Left ventricle myocardium inferior (tissue), 1 donor: ENCODE measurements at regions not wholly inside any gene's neighbourhood (a gene's known extent, or its start where the extent isn't known, plus 50 kb on each side); places are given as distances from the start of the nearest gene placed in this dataset.

Experiments
- DNase-seq: peaks from one replicate; pipeline ENCODE4 v3.0.0-alpha.2; 2020
- H3K27ac ChIP-seq: fragments of 200-600 bp; replicated peaks from 2 replicates; pipeline ENCODE4 v1.8.0; 2021
- H3K27me3 ChIP-seq: fragments of 200-600 bp; 2 replicates; pipeline ENCODE4 v1.8.0; 2021; ENCODE audit warnings: low read depth
- H3K36me3 ChIP-seq: fragments of 200-600 bp; 2 replicates; pipeline ENCODE4 v1.8.0; 2021
- H3K4me1 ChIP-seq: fragments of 200-600 bp; 2 replicates; pipeline ENCODE4 v1.8.0; 2021
- H3K4me3 ChIP-seq: fragments of 200-600 bp; 2 replicates; pipeline ENCODE4 v1.8.0; 2021; ENCODE audit warnings: mild to moderate bottlenecking, moderate library complexity
- H3K9me3 ChIP-seq: fragments of 200-600 bp; replicated peaks from 2 replicates; pipeline ENCODE4 v1.8.0; 2021
- intact Hi-C: fragments of 100-400 bp; cut with micrococcal nuclease; formaldehyde crosslinking; loops from one replicate; pipeline ENCODE4 v1.11.0; 2022
- TF ChIP-seq, protein P1 (sequence below): fragments of 200-600 bp; IDR thresholded peaks from 2 replicates; pipeline ENCODE4 v1.8.0; 2021; ENCODE audit warnings: antibody characterized with exemption, mild to moderate bottlenecking, borderline replicate concordance
- donor health status: DM: no; HTN: yes; CAD: no; lungs with severe emphysema.

DNA sequence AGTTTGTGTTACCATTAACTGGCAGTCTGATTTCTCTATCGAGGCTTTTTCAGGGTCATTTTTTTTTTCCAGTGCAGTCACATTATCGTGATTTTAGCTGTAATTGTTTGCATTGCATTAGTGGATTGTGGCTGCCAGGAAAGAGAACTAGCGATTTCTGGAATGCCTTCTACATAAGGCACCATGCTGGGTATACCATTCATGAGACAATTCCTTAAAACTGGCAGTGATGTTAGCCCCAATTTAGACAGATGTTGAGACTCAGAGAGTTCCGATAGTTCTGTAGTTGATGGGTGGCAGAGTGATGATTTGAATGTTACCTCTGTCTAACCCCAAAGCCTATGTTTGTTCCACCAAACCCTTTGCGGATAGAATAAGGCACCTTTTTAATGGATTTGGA is 175.4 kb upstream of the TENM3 start:
- Histone ChIP-seq H3K27ac (no peak overlapping the region), H3K27me3 (peaks cover 34% of the 10 kb centered on the region), H3K9me3 (peaks cover 12% of the 10 kb centered on the region), H3K36me3 (no peaks in the 10 kb centered on the region), H3K4me1 (no peaks in the 10 kb centered on the region), H3K4me3 (no peak overlapping the region)
- TF ChIP-seq, protein P1, sequence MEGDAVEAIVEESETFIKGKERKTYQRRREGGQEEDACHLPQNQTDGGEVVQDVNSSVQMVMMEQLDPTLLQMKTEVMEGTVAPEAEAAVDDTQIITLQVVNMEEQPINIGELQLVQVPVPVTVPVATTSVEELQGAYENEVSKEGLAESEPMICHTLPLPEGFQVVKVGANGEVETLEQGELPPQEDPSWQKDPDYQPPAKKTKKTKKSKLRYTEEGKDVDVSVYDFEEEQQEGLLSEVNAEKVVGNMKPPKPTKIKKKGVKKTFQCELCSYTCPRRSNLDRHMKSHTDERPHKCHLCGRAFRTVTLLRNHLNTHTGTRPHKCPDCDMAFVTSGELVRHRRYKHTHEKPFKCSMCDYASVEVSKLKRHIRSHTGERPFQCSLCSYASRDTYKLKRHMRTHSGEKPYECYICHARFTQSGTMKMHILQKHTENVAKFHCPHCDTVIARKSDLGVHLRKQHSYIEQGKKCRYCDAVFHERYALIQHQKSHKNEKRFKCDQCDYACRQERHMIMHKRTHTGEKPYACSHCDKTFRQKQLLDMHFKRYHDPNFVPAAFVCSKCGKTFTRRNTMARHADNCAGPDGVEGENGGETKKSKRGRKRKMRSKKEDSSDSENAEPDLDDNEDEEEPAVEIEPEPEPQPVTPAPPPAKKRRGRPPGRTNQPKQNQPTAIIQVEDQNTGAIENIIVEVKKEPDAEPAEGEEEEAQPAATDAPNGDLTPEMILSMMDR = no peak
- intact Hi-C loops = no loop called here
- no peak for DNase-seq

DNA sequence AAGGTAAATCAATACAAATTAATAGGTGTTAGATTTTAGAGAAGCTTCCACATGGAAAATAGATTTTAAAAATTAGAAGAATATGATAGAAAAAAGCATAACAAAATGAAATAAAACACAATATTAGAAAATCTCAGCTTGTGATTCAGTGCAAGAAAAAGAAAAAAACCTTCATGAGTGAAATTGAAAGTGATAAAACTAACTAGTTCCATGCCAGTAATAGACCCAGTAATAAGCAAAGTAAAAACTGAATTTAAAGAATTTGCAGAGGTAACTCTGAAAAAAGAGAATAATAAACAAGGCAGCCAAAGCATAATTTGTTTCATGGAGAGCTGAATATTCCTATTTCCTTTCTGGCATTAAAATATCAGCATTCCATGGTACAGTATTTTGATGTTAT is 174.3 kb upstream of the TENM3 start:
- peaks cover 21% of the 10 kb centered on the region for H3K9me3 ChIP-seq
- TF ChIP-seq, protein P1 = no peak
- H3K4me3 ChIP-seq = no peak overlapping the region
- no peaks in the 10 kb centered on the region for H3K4me1 ChIP-seq
- intact Hi-C loops = no loop called here
- no peaks in the 10 kb centered on the region for H3K36me3 ChIP-seq
- H3K27me3 ChIP-seq = peaks cover 34% of the 10 kb centered on the region
- DNase-seq = no peak
- H3K27ac ChIP-seq = no peak overlapping the region

DNA sequence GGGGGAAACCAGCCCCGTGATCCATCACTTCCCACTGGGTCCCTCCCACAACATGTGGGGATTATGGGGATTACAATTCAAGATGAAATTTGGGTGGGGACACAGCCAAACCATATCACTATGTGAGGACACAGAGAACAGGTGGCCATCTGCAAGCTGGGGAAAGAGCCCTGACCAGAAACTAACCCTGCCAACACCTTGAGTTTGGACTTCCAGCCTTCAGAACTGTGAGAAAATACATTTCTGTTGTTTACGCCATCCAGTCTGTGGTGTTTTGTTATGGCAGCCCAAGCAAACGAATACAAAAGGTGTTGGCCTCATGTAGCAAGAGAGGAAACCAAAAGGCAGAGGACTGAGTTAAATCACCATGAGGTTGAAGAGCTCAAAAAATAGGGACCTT is 169.9 kb upstream of the TENM3 start:
- H3K36me3 ChIP-seq = no peaks in the 10 kb centered on the region
- no peak for DNase-seq
- H3K4me1 ChIP-seq = no peaks in the 10 kb centered on the region
- TF ChIP-seq, protein P1 = no peak
- no peak overlapping the region for H3K27ac ChIP-seq
- H3K27me3 ChIP-seq = peaks cover 9% of the 10 kb centered on the region
- H3K4me3 ChIP-seq = no peak overlapping the region
- intact Hi-C loops = no loop called here
- peaks cover 21% of the 10 kb centered on the region for H3K9me3 ChIP-seq

DNA sequence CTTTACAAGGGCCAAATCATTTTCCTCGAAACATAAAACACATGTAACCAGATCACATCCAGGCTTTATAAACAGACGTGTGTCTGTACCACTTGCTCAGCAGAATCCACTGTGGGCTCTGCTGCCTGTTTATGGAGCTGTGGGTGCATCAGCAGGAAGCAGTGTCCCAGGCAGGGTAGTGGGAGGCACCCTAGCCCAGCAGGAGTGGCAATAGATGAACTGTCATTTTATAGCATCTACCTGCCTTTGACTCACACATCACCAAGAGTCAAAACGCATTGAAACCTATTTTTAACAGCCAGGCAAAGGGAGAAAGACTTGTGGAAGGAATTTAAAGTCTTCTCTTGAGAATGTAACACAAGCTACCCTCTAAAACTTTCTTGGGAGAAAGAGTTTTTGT is 169.1 kb upstream of the TENM3 start:
- intact Hi-C loops = no loop called here
- Histone ChIP-seq H3K4me3 (no peak overlapping the region), H3K27me3 (peaks cover 9% of the 10 kb centered on the region), H3K4me1 (no peaks in the 10 kb centered on the region), H3K27ac (no peak overlapping the region), H3K36me3 (no peaks in the 10 kb centered on the region), H3K9me3 (peaks cover 21% of the 10 kb centered on the region)
- TF ChIP-seq, protein P1 = no peak
- no peak for DNase-seq

DNA sequence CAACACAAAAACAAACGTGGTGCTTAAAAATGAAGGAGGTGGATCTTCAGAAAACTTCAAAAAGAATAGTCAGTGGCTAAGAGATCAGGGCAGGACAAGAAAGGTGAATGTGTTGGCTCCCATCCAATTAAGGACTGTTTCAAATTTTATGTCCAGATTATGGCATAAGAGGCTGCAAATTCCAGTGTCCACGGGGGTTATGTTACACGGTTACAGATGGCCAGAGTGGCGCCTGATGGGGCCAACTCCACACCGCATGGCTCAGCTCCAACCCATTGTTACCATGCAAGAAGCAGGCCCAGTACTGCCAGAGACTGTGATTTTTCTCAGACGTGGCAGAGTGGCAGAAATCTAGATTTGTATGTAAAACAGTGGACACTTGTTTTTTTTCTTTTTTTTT is 168.4 kb upstream of the TENM3 start:
- TF ChIP-seq, protein P1 = no peak
- Histone ChIP-seq H3K27me3 (peaks cover 9% of the 10 kb centered on the region), H3K4me1 (no peaks in the 10 kb centered on the region), H3K36me3 (no peaks in the 10 kb centered on the region), H3K27ac (no peak overlapping the region), H3K4me3 (no peak overlapping the region), H3K9me3 (peaks cover 21% of the 10 kb centered on the region)
- intact Hi-C loops = no loop called here
- no peak for DNase-seq

DNA sequence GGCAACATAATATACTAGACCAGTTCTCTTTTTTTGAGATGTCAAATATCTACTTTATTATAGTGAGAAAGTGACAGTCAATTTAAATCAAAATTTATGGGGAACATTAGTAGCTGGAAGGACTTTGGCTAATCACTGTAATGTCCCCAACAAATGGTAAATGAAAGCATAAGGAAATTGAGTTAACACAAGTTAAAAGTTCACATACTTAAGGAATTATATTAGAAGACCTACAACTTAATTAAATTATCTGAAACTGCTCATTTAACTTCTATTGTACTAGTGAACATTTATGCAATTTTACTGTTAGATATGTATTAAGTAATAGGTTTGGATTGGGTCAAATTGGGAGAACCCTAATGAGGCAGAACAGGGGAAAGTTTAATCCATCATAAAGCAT is 160.3 kb upstream of the TENM3 start:
- peaks cover 5% of the 10 kb centered on the region for H3K27me3 ChIP-seq
- no peak overlapping the region for H3K27ac ChIP-seq
- no peaks in the 10 kb centered on the region for H3K4me1 ChIP-seq
- no peak for DNase-seq
- H3K4me3 ChIP-seq = no peak overlapping the region
- TF ChIP-seq, protein P1 = no peak
- no peaks in the 10 kb centered on the region for H3K9me3 ChIP-seq
- intact Hi-C loops = no loop called here
- H3K36me3 ChIP-seq = no peaks in the 10 kb centered on the region
